ENCODE measurements at regions not wholly inside any gene's neighbourhood (a gene's known extent, or its start where the extent isn't known, plus 50 kb on each side); places are given as distances from the start of the nearest gene placed in this dataset.

- DNase-seq = no peak
Observed at GRCh38 chr10:112000466-112000865, 183.1 kb downstream of the GPAM start.

- no peak for DNase-seq
Observed at GRCh38 chr10:112002206-112002605, 181.4 kb downstream of the GPAM start.

GRCh38 chr10:112004075-112004474 lies 179.5 kb downstream of the GPAM start:
- DNase-seq = no peak

GRCh38 chr10:112005044-112005443 lies 178.5 kb downstream of the GPAM start:
- no peak for DNase-seq

GRCh38 chr10:112006407-112006806 lies 177.2 kb downstream of the GPAM start:
- no peak for DNase-seq

GRCh38 chr10:112006831-112007230 lies 176.7 kb downstream of the GPAM start:
- DNase-seq = no peak

- DNase-seq = no peak
Observed at GRCh38 chr10:112022196-112022595, 161.4 kb downstream of the GPAM start.

- no peak for DNase-seq
Observed at GRCh38 chr10:112024079-112024478, 159.5 kb downstream of the GPAM start.

- no peak for DNase-seq
Observed at GRCh38 chr10:112025228-112025627, 158.3 kb downstream of the GPAM start.

GRCh38 chr10:112026438-112026837 lies 157.1 kb downstream of the GPAM start:
- no peak for DNase-seq

- no peak for DNase-seq
Observed at GRCh38 chr10:112027731-112028280, 155.8 kb downstream of the GPAM start.

- DNase-seq = no peak
Observed at GRCh38 chr10:112030431-112030830, 153.1 kb downstream of the GPAM start.

- DNase-seq = no peak
Observed at GRCh38 chr10:112039823-112040222, 143.7 kb downstream of the GPAM start.

- DNase-seq = no peak
Observed at GRCh38 chr10:112040696-112041095, 142.9 kb downstream of the GPAM start.

GRCh38 chr10:112045938-112046337 lies 137.6 kb downstream of the GPAM start:
- no peak for DNase-seq

- no peak for DNase-seq
Observed at GRCh38 chr10:112047674-112048073, 135.9 kb downstream of the GPAM start.

- DNase-seq = no peak
Observed at GRCh38 chr10:112052166-112052565, 131.4 kb downstream of the GPAM start.

GRCh38 chr10:112053895-112054294 lies 129.7 kb downstream of the GPAM start:
- no peak for DNase-seq

GRCh38 chr10:112054516-112054915 lies 129.0 kb downstream of the GPAM start:
- DNase-seq = no peak

- no peak for DNase-seq
Observed at GRCh38 chr10:112057072-112057471, 126.5 kb downstream of the GPAM start.

- DNase-seq = no peak
Observed at GRCh38 chr10:112059220-112059619, 124.3 kb downstream of the GPAM start.

GRCh38 chr10:112071596-112072133 lies 111.9 kb downstream of the GPAM start:
- DNase-seq = no peak

- no peak for DNase-seq
Observed at GRCh38 chr10:112078003-112078402, 105.6 kb downstream of the GPAM start.

GRCh38 chr10:112080231-112080630 lies 103.3 kb downstream of the GPAM start:
- no peak for DNase-seq

GRCh38 chr10:112082120-112082519 lies 101.4 kb downstream of the GPAM start:
- DNase-seq = no peak
